Osteoblast (primary cell): ENCODE measurements at regions not wholly inside any gene's neighbourhood (a gene's known extent, or its start where the extent isn't known, plus 50 kb on each side); places are given as distances from the start of the nearest gene placed in this dataset.
"Not testable (repeated sequence)": the region's sequence is repeated elsewhere in the genome, so short reads cannot be mapped to it uniquely, and the experiment has no call there.

Experiments
- DNase-seq: peaks from one replicate; pipeline ENCODE4 v3.0.0; 2011; ENCODE audit warnings: low spot score, mixed read lengths; ENCODE audit not compliant: insufficient read length; ENCODE audit errors: missing footprints
- H2AFZ ChIP-seq: 2 replicates; pipeline ENCODE4 v1.6.0; 2011; ENCODE audit warnings: mild to moderate bottlenecking, low read length
- H3K27ac ChIP-seq: 2 replicates; pipeline ENCODE4 v1.5.1; 2011; ENCODE audit warnings: mild to moderate bottlenecking, low read depth, low read length, moderate library complexity
- H3K27me3 ChIP-seq: 2 replicates; pipeline ENCODE4 v1.6.0; 2012; ENCODE audit warnings: mild to moderate bottlenecking, control low read depth, inconsistent platforms, low read length, moderate library complexity; ENCODE audit not compliant: insufficient read depth
- H3K36me3 ChIP-seq: 2 replicates; pipeline ENCODE4 v1.5.1; 2011; ENCODE audit warnings: mild to moderate bottlenecking, low read length, control low read depth, moderate library complexity; ENCODE audit not compliant: insufficient read depth
- H3K4me1 ChIP-seq: 2 replicates; pipeline ENCODE4 v1.5.1; 2011; ENCODE audit warnings: mild to moderate bottlenecking, low read length, control low read depth, moderate library complexity; ENCODE audit not compliant: insufficient read depth
- H3K4me2 ChIP-seq: 2 replicates; pipeline ENCODE4 v1.6.0; 2011; ENCODE audit warnings: mild to moderate bottlenecking, low read length; ENCODE audit not compliant: insufficient read depth
- H3K4me3 ChIP-seq: fragments of 200-600 bp; sonication (generic); 3 replicates; pipeline ENCODE4 v1.5.1; 2012; ENCODE audit warnings: mild to moderate bottlenecking, low read length, inconsistent platforms; ENCODE audit not compliant: insufficient read depth
- H3K79me2 ChIP-seq: 2 replicates; pipeline ENCODE4 v1.6.0; 2012; ENCODE audit warnings: mild to moderate bottlenecking, low read length, control low read depth, inconsistent platforms; ENCODE audit not compliant: insufficient read depth
- H3K9me3 ChIP-seq: 2 replicates; pipeline ENCODE4 v1.5.1; 2011; ENCODE audit warnings: low read depth, low read length, control low read depth
- H4K20me1 ChIP-seq: 2 replicates; pipeline ENCODE4 v1.6.0; 2012; ENCODE audit warnings: mild to moderate bottlenecking, low read length, control low read depth; ENCODE audit not compliant: insufficient read depth
- CTCF ChIP-seq: IDR thresholded peaks from 2 replicates; pipeline ENCODE4 v1.5.1; 2011; ENCODE audit warnings: mild to moderate bottlenecking, low read depth, low read length, moderate library complexity; ENCODE audit errors: extremely low read depth

GRCh38 chr11:57942808-57943207 is 80.9 kb upstream of the OR9Q1 start:
- Histone ChIP-seq H2AFZ (no peak overlapping the region), H3K4me3 (no peak overlapping the region), H3K4me2 (no peak overlapping the region), H3K27me3 (no peaks in the 10 kb centered on the region), H3K79me2 (no peaks in the 10 kb centered on the region), H3K27ac (no peak overlapping the region), H3K4me1 (no peaks in the 10 kb centered on the region), H3K36me3 (no peaks in the 10 kb centered on the region), H4K20me1 (no peaks in the 10 kb centered on the region), H3K9me3 (no peaks in the 10 kb centered on the region)
- no peak for TF ChIP-seq CTCF
- DNase-seq: no peak

- H3K36me3 ChIP-seq, H3K79me2 ChIP-seq, H3K4me3 ChIP-seq, H4K20me1 ChIP-seq, H3K4me1 ChIP-seq, H3K4me2 ChIP-seq, DNase-seq, H3K27ac ChIP-seq, H2AFZ ChIP-seq, H3K27me3 ChIP-seq, H3K9me3 ChIP-seq: not testable (repeated sequence)
Measured at GRCh38 chr11:57943766-57944165, 79.9 kb upstream of the OR9Q1 start.

- Histone ChIP-seq H4K20me1 (no peaks in the 10 kb centered on the region), H3K79me2 (no peaks in the 10 kb centered on the region), H3K27ac (no peak overlapping the region), H3K4me1 (no peaks in the 10 kb centered on the region), H3K4me2 (no peak overlapping the region), H2AFZ (no peak overlapping the region), H3K9me3 (no peaks in the 10 kb centered on the region), H3K4me3 (no peak overlapping the region), H3K36me3 (no peaks in the 10 kb centered on the region), H3K27me3 (no peaks in the 10 kb centered on the region)
- TF ChIP-seq CTCF: no peak
- DNase-seq: no peak
Measured at GRCh38 chr11:57946628-57947027, 77.1 kb upstream of the OR9Q1 start.

GRCh38 chr11:57964660-57965059 is 59.0 kb upstream of the OR9Q1 start:
- Histone ChIP-seq H3K79me2 (no peaks in the 10 kb centered on the region), H3K4me1 (no peaks in the 10 kb centered on the region), H3K4me3 (no peak overlapping the region), H3K36me3 (no peaks in the 10 kb centered on the region), H3K27me3 (no peaks in the 10 kb centered on the region), H3K27ac (no peak overlapping the region), H4K20me1 (no peaks in the 10 kb centered on the region), H2AFZ (no peak overlapping the region), H3K4me2 (no peak overlapping the region), H3K9me3 (no peaks in the 10 kb centered on the region)
- TF ChIP-seq CTCF: no peak
- no peak for DNase-seq
